ENCODE measurements at regions not wholly inside any gene's neighbourhood (a gene's known extent, or its start where the extent isn't known, plus 50 kb on each side); places are given as distances from the start of the nearest gene placed in this dataset.

- ChIA-PET POLR2A (ENCODE audit: low non-redundant PET) (no interaction called here), CTCF (no interaction called here)
- no peak for TF ChIP-seq EZH2 (IDR thresholded peaks at IDR 0.05; ENCODE audit: borderline replicate concordance, low read depth, low read length, poor library complexity, severe bottlenecking)
- TF ChIP-seq, protein P1, sequence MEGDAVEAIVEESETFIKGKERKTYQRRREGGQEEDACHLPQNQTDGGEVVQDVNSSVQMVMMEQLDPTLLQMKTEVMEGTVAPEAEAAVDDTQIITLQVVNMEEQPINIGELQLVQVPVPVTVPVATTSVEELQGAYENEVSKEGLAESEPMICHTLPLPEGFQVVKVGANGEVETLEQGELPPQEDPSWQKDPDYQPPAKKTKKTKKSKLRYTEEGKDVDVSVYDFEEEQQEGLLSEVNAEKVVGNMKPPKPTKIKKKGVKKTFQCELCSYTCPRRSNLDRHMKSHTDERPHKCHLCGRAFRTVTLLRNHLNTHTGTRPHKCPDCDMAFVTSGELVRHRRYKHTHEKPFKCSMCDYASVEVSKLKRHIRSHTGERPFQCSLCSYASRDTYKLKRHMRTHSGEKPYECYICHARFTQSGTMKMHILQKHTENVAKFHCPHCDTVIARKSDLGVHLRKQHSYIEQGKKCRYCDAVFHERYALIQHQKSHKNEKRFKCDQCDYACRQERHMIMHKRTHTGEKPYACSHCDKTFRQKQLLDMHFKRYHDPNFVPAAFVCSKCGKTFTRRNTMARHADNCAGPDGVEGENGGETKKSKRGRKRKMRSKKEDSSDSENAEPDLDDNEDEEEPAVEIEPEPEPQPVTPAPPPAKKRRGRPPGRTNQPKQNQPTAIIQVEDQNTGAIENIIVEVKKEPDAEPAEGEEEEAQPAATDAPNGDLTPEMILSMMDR (conservative IDR thresholded peaks at IDR 0.05; ENCODE audit: low read depth, low read length), result no peak
- DNase-seq (ENCODE audit: low spot score), result no peak
- Histone ChIP-seq H3K36me3 (ENCODE audit: insufficient read depth, low read length, poor library complexity, severe bottlenecking) (no peaks in the 10 kb centered on the region), H3K9me3 (ENCODE audit: low read depth, low read length, poor library complexity, severe bottlenecking) (no peaks in the 10 kb centered on the region), H3K27me3 (replicated peaks; ENCODE audit: insufficient read depth, low read depth, low read length, poor library complexity) (no peaks in the 10 kb centered on the region), H3K27ac (ENCODE audit: low read depth, low read length, poor library complexity, severe bottlenecking) (no peak overlapping the region), H3K4me1 (ENCODE audit: insufficient read depth, low read length, poor library complexity, severe bottlenecking) (peaks cover 8% of the 10 kb centered on the region), H3K4me3 (ENCODE audit: low read depth, low read length, poor library complexity, severe bottlenecking) (no peak overlapping the region)
- intact Hi-C loops (cut with micrococcal nuclease; ENCODE audit: unreplicated experiment), result no loop called here
- no TSS peak for BruUV-seq (replicated peaks)
Measured at GRCh38 chr18:22839340-22839821, 93.7 kb upstream of the RBBP8 start.

GRCh38 chr18:22840606-22841144 lies 92.5 kb upstream of the RBBP8 start:
- DNase-seq (ENCODE audit: low spot score), result peak; percentile 20
- TF ChIP-seq, protein P1 (conservative IDR thresholded peaks at IDR 0.05; ENCODE audit: low read depth, low read length), result no peak
- no peak for TF ChIP-seq EZH2 (IDR thresholded peaks at IDR 0.05; ENCODE audit: borderline replicate concordance, low read depth, low read length, poor library complexity, severe bottlenecking)
- ChIA-PET CTCF (no interaction called here), POLR2A (ENCODE audit: low non-redundant PET) (no interaction called here)
- intact Hi-C loops (cut with micrococcal nuclease; ENCODE audit: unreplicated experiment), result no loop called here
- Histone ChIP-seq H3K27ac (ENCODE audit: low read depth, low read length, poor library complexity, severe bottlenecking) (no peak overlapping the region), H3K4me1 (ENCODE audit: insufficient read depth, low read length, poor library complexity, severe bottlenecking) (peaks cover 8% of the 10 kb centered on the region), H3K27me3 (replicated peaks; ENCODE audit: insufficient read depth, low read depth, low read length, poor library complexity) (no peaks in the 10 kb centered on the region), H3K36me3 (ENCODE audit: insufficient read depth, low read length, poor library complexity, severe bottlenecking) (no peaks in the 10 kb centered on the region), H3K9me3 (ENCODE audit: low read depth, low read length, poor library complexity, severe bottlenecking) (no peaks in the 10 kb centered on the region), H3K4me3 (ENCODE audit: low read depth, low read length, poor library complexity, severe bottlenecking) (no peak overlapping the region)
- no TSS peak for BruUV-seq (replicated peaks)

GRCh38 chr18:22841840-22842239 lies 91.3 kb upstream of the RBBP8 start:
- CTCF ChIA-PET, result no interaction called here
- TF ChIP-seq, protein P1 (conservative IDR thresholded peaks at IDR 0.05; ENCODE audit: low read depth, low read length), result no peak
- no peak for TF ChIP-seq EZH2 (IDR thresholded peaks at IDR 0.05; ENCODE audit: borderline replicate concordance, low read depth, low read length, poor library complexity, severe bottlenecking)
- Histone ChIP-seq H3K4me1 (ENCODE audit: insufficient read depth, low read length, poor library complexity, severe bottlenecking) (peaks cover 12% of the 10 kb centered on the region), H3K36me3 (ENCODE audit: insufficient read depth, low read length, poor library complexity, severe bottlenecking) (no peaks in the 10 kb centered on the region), H3K27me3 (replicated peaks; ENCODE audit: insufficient read depth, low read depth, low read length, poor library complexity) (no peaks in the 10 kb centered on the region), H3K4me3 (ENCODE audit: low read depth, low read length, poor library complexity, severe bottlenecking) (no peak overlapping the region), H3K27ac (ENCODE audit: low read depth, low read length, poor library complexity, severe bottlenecking) (no peak overlapping the region), H3K9me3 (ENCODE audit: low read depth, low read length, poor library complexity, severe bottlenecking) (no peaks in the 10 kb centered on the region)
- POLR2A ChIA-PET (ENCODE audit: low non-redundant PET), result no interaction called here
- intact Hi-C loops (cut with micrococcal nuclease; ENCODE audit: unreplicated experiment), result no loop called here
- no TSS peak for BruUV-seq (replicated peaks)
- peak; percentile 45 for DNase-seq (ENCODE audit: low spot score)
